T47D (cell line): ENCODE measurements at regions not wholly inside any gene's neighbourhood (a gene's known extent, or its start where the extent isn't known, plus 50 kb on each side); places are given as distances from the start of the nearest gene placed in this dataset.

ENCODE experiments used
- DNase-seq, 2 experiments: peaks; one replicate each; pipeline versions ENCODE4 v3.0.0 to v3.0.0-alpha.2; 2011 to 2012; ENCODE audit warnings: low read depth in 1 of 2, low spot score in 1 of 2
- JUND ChIP-seq: IDR thresholded peaks from 2 replicates; pipeline ENCODE4 v1.6.1; 2012; ENCODE audit warnings: low read depth
- in situ Hi-C: cut with HindIII; loops from 2 replicates; pipeline ENCODE4 v1.10.0; 2016; ENCODE audit warnings: low sequenced_read_pairs, low pct_unique_long_range_greater_than_20kb

- DNase-seq, result no peak
- in situ Hi-C loops, result no loop called here
- TF ChIP-seq JUND, result no peak
Measured at GRCh38 chr5:130743092-130743491, 422.0 kb downstream of the HINT1 start.

- in situ Hi-C loops, result no loop called here
- no peak for DNase-seq
- TF ChIP-seq JUND, result no peak
Measured at GRCh38 chr5:130740047-130740569, 424.9 kb downstream of the HINT1 start.

DNA sequence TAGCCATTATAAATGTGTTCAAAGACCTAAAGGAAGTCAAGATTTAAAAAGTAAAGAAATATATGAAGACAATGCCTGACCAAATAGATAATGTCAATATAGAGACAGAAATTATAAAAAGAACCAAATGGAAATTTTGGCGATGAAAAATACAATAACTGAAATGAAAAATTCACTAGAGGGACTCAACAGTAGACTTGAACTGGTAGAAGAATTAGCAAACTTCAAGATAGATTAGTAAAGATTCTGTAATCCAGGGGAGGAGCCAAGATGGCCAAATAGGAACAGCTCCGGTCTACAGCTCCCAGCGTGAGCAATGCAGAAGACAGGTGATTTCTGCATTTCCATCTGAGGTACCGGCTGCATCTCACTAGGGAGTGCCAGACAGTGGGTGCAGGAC is 433.2 kb downstream of the HINT1 start:
- in situ Hi-C loops, result no loop called here
- no peak for DNase-seq
- no peak for TF ChIP-seq JUND

- DNase-seq, result no peak
- TF ChIP-seq JUND, result no peak
- in situ Hi-C loops, result no loop called here
Measured at GRCh38 chr5:130729541-130729940, 435.5 kb downstream of the HINT1 start.

DNA sequence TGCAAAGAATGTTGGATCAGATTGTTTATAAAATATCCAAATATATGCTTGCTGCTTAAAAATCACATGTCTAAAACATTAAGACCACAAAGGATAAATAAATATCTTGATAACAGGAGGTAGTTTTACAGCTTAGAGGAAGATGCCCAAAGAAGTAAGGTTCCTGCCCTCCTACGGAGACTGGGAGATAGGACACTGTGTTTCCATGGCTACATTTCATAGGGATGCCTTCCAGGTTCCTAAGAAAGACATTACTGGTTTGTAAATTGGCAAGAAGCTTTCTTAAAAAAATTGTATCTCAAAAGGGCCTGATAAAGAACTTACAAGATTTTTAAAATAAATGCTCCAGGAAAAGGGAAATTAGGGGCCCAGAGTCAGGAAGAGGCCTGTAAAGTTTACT is 437.2 kb downstream of the HINT1 start:
- no peak for DNase-seq
- in situ Hi-C loops, result no loop called here
- TF ChIP-seq JUND, result no peak

DNA sequence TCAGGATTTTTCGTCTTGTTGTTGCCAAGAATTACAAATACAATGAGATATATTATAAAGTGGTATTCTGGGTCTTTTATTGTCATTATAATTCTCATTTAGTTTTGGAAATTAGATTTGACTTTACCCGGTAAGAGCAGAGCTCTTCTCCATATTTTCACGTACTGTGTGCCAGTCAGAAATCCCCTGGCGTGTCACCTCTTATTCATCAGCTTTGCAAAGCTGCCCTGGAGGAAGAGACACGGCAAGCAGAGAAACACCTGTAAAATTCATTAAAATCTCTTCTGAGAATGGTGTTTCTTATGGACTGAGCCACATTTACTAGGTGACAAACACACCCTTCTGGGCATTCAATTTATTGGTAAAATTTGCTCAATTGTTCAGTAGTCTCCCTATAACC is 440.4 kb downstream of the HINT1 start:
- DNase-seq, result no peak
- no peak for TF ChIP-seq JUND
- in situ Hi-C loops, result no loop called here

- peak; percentile 28 to 82 for DNase-seq
- in situ Hi-C loops, result no loop called here
- TF ChIP-seq JUND, result no peak
Measured at GRCh38 chr5:130720355-130720754, 444.7 kb downstream of the HINT1 start.

GRCh38 chr5:130715541-130715940 is 449.5 kb downstream of the HINT1 start:
- in situ Hi-C loops, result no loop called here

GRCh38 chr5:130714200-130714599 is 450.9 kb downstream of the HINT1 start:
- no peak for DNase-seq
- in situ Hi-C loops, result no loop called here
- no peak for TF ChIP-seq JUND

More at GRCh38 chr5:130715541-130715940, 449.5 kb downstream of the HINT1 start:
- DNase-seq, result no peak
- no peak for TF ChIP-seq JUND

- no peak for DNase-seq
- TF ChIP-seq JUND, result no peak
Measured at GRCh38 chr5:130712324-130712723, 452.7 kb downstream of the HINT1 start.

GRCh38 chr5:130710596-130710995 is 454.5 kb downstream of the HINT1 start:
- no peak for DNase-seq
- no peak for TF ChIP-seq JUND
- in situ Hi-C loops, result no loop called here

More at GRCh38 chr5:130712324-130712723, 452.7 kb downstream of the HINT1 start:
- in situ Hi-C loops, result no loop called here

- TF ChIP-seq JUND, result no peak
- in situ Hi-C loops, result no loop called here
Measured at GRCh38 chr5:130708754-130709153, 456.3 kb downstream of the HINT1 start.

GRCh38 chr5:130706696-130707095 is 458.4 kb downstream of the HINT1 start:
- in situ Hi-C loops, result no loop called here
- no peak for DNase-seq
- TF ChIP-seq JUND, result no peak

More at GRCh38 chr5:130708754-130709153, 456.3 kb downstream of the HINT1 start:
- no peak for DNase-seq

- TF ChIP-seq JUND, result no peak
- no peak for DNase-seq
- in situ Hi-C loops, result no loop called here
Measured at GRCh38 chr5:130705368-130705767, 459.7 kb downstream of the HINT1 start.
